HPDE6-E6E7 (cell line): ENCODE measurements at regions not wholly inside any gene's neighbourhood (a gene's known extent, or its start where the extent isn't known, plus 50 kb on each side); places are given as distances from the start of the nearest gene placed in this dataset.

Experiments used
- DNase-seq: peaks from one replicate; pipeline ENCODE4 v3.0.0; 2011; ENCODE audit warnings: missing footprints; ENCODE audit errors: extremely low spot score

- DNase-seq, result no peak
These were observed 494.3 kb upstream of the USP15 start for GRCh38 chr12:61765926-61766325.

- DNase-seq, result no peak
These were observed 479.8 kb upstream of the USP15 start for GRCh38 chr12:61780435-61780834.

- DNase-seq, result no peak
These were observed 479.1 kb upstream of the USP15 start for GRCh38 chr12:61781021-61781581.

GRCh38 chr12:61796846-61797245 is 463.4 kb upstream of the USP15 start:
- DNase-seq, result no peak

- DNase-seq, result no peak
These were observed 462.9 kb upstream of the USP15 start for GRCh38 chr12:61797266-61797665.

GRCh38 chr12:61798778-61799177 is 461.4 kb upstream of the USP15 start:
- DNase-seq, result no peak

GRCh38 chr12:61804301-61804700 is 455.9 kb upstream of the USP15 start:
- DNase-seq, result no peak

- DNase-seq, result peak; percentile 66
These were observed 451.3 kb upstream of the USP15 start for GRCh38 chr12:61808856-61809255.

- no peak for DNase-seq
These were observed 449.7 kb upstream of the USP15 start for GRCh38 chr12:61810486-61810885.

GRCh38 chr12:61821381-61821780 is 438.8 kb upstream of the USP15 start:
- DNase-seq, result no peak

GRCh38 chr12:61823102-61823501 is 437.1 kb upstream of the USP15 start:
- no peak for DNase-seq

GRCh38 chr12:61846765-61847164 is 413.4 kb upstream of the USP15 start:
- no peak for DNase-seq

- no peak for DNase-seq
These were observed 411.3 kb upstream of the USP15 start for GRCh38 chr12:61848893-61849292.

GRCh38 chr12:61853945-61854344 is 406.3 kb upstream of the USP15 start:
- no peak for DNase-seq

GRCh38 chr12:61854902-61855301 is 405.3 kb upstream of the USP15 start:
- DNase-seq, result no peak

GRCh38 chr12:61857968-61858367 is 402.2 kb upstream of the USP15 start:
- no peak for DNase-seq

- no peak for DNase-seq
These were observed 399.8 kb upstream of the USP15 start for GRCh38 chr12:61860451-61860850.

GRCh38 chr12:61862986-61863385 is 397.2 kb upstream of the USP15 start:
- no peak for DNase-seq

- no peak for DNase-seq
These were observed 396.4 kb upstream of the USP15 start for GRCh38 chr12:61863811-61864210.

GRCh38 chr12:61869796-61870195 is 390.4 kb upstream of the USP15 start:
- DNase-seq, result no peak

- no peak for DNase-seq
These were observed 389.3 kb upstream of the USP15 start for GRCh38 chr12:61870658-61871484.

GRCh38 chr12:61871485-61871810 is 388.8 kb upstream of the USP15 start:
- no peak for DNase-seq

- no peak for DNase-seq
These were observed 381.0 kb upstream of the USP15 start for GRCh38 chr12:61879229-61879628.

GRCh38 chr12:61880186-61880585 is 380.0 kb upstream of the USP15 start:
- no peak for DNase-seq
